OCI-LY3 (cell line): ENCODE measurements at regions not wholly inside any gene's neighbourhood (a gene's known extent, or its start where the extent isn't known, plus 50 kb on each side); places are given as distances from the start of the nearest gene placed in this dataset.

ENCODE experiments used
- EZH2phosphoT487 ChIP-seq: fragments of 200-600 bp; shearing (Covaris generic); IDR thresholded peaks from 2 replicates; pipeline ENCODE4 v1.6.1; 2018; ENCODE audit warnings: antibody characterized with exemption, mixed run types, low read depth
- TF ChIP-seq, protein P1 (sequence below): fragments of 200-600, 300-600 bp; sonication (generic); IDR thresholded peaks from 2 replicates; pipeline ENCODE4 v1.5.1; 2014; ENCODE audit warnings: antibody characterized with exemption, low read length, low read depth

GRCh38 chr18:70662588-70662987 is 373.7 kb downstream of the SOCS6 start:
- TF ChIP-seq, protein P1, sequence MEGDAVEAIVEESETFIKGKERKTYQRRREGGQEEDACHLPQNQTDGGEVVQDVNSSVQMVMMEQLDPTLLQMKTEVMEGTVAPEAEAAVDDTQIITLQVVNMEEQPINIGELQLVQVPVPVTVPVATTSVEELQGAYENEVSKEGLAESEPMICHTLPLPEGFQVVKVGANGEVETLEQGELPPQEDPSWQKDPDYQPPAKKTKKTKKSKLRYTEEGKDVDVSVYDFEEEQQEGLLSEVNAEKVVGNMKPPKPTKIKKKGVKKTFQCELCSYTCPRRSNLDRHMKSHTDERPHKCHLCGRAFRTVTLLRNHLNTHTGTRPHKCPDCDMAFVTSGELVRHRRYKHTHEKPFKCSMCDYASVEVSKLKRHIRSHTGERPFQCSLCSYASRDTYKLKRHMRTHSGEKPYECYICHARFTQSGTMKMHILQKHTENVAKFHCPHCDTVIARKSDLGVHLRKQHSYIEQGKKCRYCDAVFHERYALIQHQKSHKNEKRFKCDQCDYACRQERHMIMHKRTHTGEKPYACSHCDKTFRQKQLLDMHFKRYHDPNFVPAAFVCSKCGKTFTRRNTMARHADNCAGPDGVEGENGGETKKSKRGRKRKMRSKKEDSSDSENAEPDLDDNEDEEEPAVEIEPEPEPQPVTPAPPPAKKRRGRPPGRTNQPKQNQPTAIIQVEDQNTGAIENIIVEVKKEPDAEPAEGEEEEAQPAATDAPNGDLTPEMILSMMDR = no peak
- TF ChIP-seq EZH2phosphoT487 = no peak
